Esophagus muscularis mucosa (tissue), 4 donors: ENCODE measurements at regions not wholly inside any gene's neighbourhood (a gene's known extent, or its start where the extent isn't known, plus 50 kb on each side); places are given as distances from the start of the nearest gene placed in this dataset.

ENCODE experiments used
- DNase-seq: peaks from one replicate; pipeline ENCODE4 v3.0.0-alpha.2; 2017; ENCODE audit errors: extremely low spot score
- H3K27ac ChIP-seq, 4 donors: fragments of 200-600 bp; sonication (generic); replicated peaks in 1 of 4; 1 replicate in 3 of 4; 2 replicates in 1 of 4; pipeline ENCODE4 v1.5.1; 2016 to 2019; ENCODE audit warnings: mild to moderate bottlenecking in 1 of 4
- H3K27me3 ChIP-seq, 4 donors: fragments of 200-600 bp; sonication (generic); one replicate each; pipeline versions ENCODE4 v1.5.1 to v1.6.0; 2016 to 2019
- H3K36me3 ChIP-seq, 4 donors: fragments of 200-600 bp; sonication (generic); one replicate each; pipeline ENCODE4 v1.5.1; 2016 to 2019
- H3K4me1 ChIP-seq, 4 donors: fragments of 200-600 bp; sonication (generic); one replicate each; pipeline ENCODE4 v1.5.1; 2016 to 2019
- H3K4me3 ChIP-seq, 4 donors: fragments of 200-600 bp; sonication (generic); 1 replicate in 2 of 4; 2 replicates in 2 of 4; pipeline ENCODE4 v1.5.1; 2016 to 2019; ENCODE audit warnings: mild to moderate bottlenecking in 4 of 4, moderate library complexity in 1 of 4
- H3K9me3 ChIP-seq, 4 donors: fragments of 200-600 bp; sonication (generic); 1 replicate in 3 of 4; 2 replicates in 1 of 4; pipeline ENCODE4 v1.5.1; 2016 to 2019
- CTCF ChIP-seq, 3 experiments: fragments of 200-600 bp in 2 of 3; fragments of 450-650 bp in 1 of 3; sonication (generic) in 2 of 3; IDR thresholded peaks; one replicate each; pipeline ENCODE4 v1.5.1; 2017 to 2019; ENCODE audit warnings: antibody characterized with exemption in 3 of 3, mild to moderate bottlenecking in 2 of 3, moderate library complexity in 1 of 3
- EP300 ChIP-seq: sonication (generic); formaldehyde crosslinking; IDR thresholded peaks from one replicate; pipeline ENCODE4 v1.6.1; 2017; ENCODE audit warnings: antibody characterized with exemption
- POLR2A ChIP-seq: fragments of 450-650 bp; IDR thresholded peaks from one replicate; pipeline ENCODE4 v1.6.1; 2017; ENCODE audit warnings: antibody characterized with exemption, moderate library complexity, mild to moderate bottlenecking, low read depth
- POLR2AphosphoS5 ChIP-seq, 2 donors: sonication (generic); formaldehyde crosslinking; IDR thresholded peaks; one replicate each; pipeline ENCODE4 v1.6.1; 2017; ENCODE audit warnings: antibody characterized with exemption in 2 of 2
- WGBS: methylation state at CpG from one replicate; pipeline ENCODE4 v1.1.5; 2018; 5-methylcytosine and 5-hydroxymethylcytosine counted together
- intact Hi-C: fragments of 100-400 bp; cut with DNase I; formaldehyde crosslinking; loops from one replicate; pipeline ENCODE4 v1.15.1; 2023

- Histone ChIP-seq H3K4me1 (peaks cover 0 to 25% (median 20%) of the 10 kb centered on the region in 4 donors), H3K36me3 (no peaks in the 10 kb centered on the region), H3K4me3 (no peak overlapping the region), H3K27me3 (no peaks in the 10 kb centered on the region), H3K9me3 (no peaks in the 10 kb centered on the region), H3K27ac (no peak overlapping the region)
- intact Hi-C loops = no loop called here
- 82% methylated on average over 5 of the region's 5 CpGs for WGBS
- peak; percentile 72 for DNase-seq
- TF ChIP-seq POLR2AphosphoS5 (IDR thresholded peaks at IDR 0.05) = no peak
- TF ChIP-seq CTCF (IDR thresholded peaks at IDR 0.05) = no peak
- no peak for TF ChIP-seq POLR2A
These were observed 212.2 kb upstream of the CST7 start for GRCh38 chr20:24736844-24737211.

- no peaks in the 10 kb centered on the region for H3K9me3 ChIP-seq
- H3K27ac ChIP-seq = no peak overlapping the region
- intact Hi-C loops = no loop called here
- no peaks in the 10 kb centered on the region for H3K27me3 ChIP-seq
- H3K36me3 ChIP-seq = no peaks in the 10 kb centered on the region
- no peak for TF ChIP-seq EP300
- TF ChIP-seq POLR2A = no peak
- TF ChIP-seq POLR2AphosphoS5 (IDR thresholded peaks at IDR 0.05) = no peak
- TF ChIP-seq CTCF (IDR thresholded peaks at IDR 0.05) = no peak
- 97% methylated on average over 9 of the region's 10 CpGs for WGBS
- no peak overlapping the region for H3K4me3 ChIP-seq
- H3K4me1 ChIP-seq = peaks cover 0 to 25% (median 20%) of the 10 kb centered on the region in 4 donors
- peak; percentile 90 for DNase-seq
These were observed 211.7 kb upstream of the CST7 start for GRCh38 chr20:24737212-24737850.

GRCh38 chr20:24738058-24738775 is 210.9 kb upstream of the CST7 start:
- 100% methylated on average over 3 of the region's 9 CpGs for WGBS
- peak; percentile 88 for DNase-seq
- Histone ChIP-seq H3K4me1 (peaks cover 0 to 25% (median 20%) of the 10 kb centered on the region in 4 donors), H3K4me3 (no peak overlapping the region), H3K27ac (no peak overlapping the region), H3K9me3 (no peaks in the 10 kb centered on the region), H3K27me3 (no peaks in the 10 kb centered on the region), H3K36me3 (no peaks in the 10 kb centered on the region)
- intact Hi-C loops = no loop called here
- TF ChIP-seq POLR2AphosphoS5 (IDR thresholded peaks at IDR 0.05) (no peak), CTCF (IDR thresholded peaks at IDR 0.05) (no peak), POLR2A (no peak), EP300 (no peak)

- Histone ChIP-seq H3K27ac (no peak overlapping the region), H3K36me3 (no peaks in the 10 kb centered on the region), H3K4me3 (no peak overlapping the region), H3K4me1 (peaks cover 0 to 25% (median 20%) of the 10 kb centered on the region in 4 donors), H3K27me3 (no peaks in the 10 kb centered on the region), H3K9me3 (no peaks in the 10 kb centered on the region)
- no peak for TF ChIP-seq EP300
- peak; percentile 87 for DNase-seq
- intact Hi-C loops = no loop called here
- 78% methylated on average over 7 of the region's 7 CpGs for WGBS
These were observed 210.0 kb upstream of the CST7 start for GRCh38 chr20:24738981-24739633.

- no peaks in the 10 kb centered on the region for H3K27me3 ChIP-seq
- intact Hi-C loops = no loop called here
- H3K27ac ChIP-seq = no peak overlapping the region
- WGBS = 44% methylated on average over 1 of the region's 1 CpG
- H3K4me1 ChIP-seq = peaks cover 0 to 25% (median 20%) of the 10 kb centered on the region in 4 donors
- H3K36me3 ChIP-seq = no peaks in the 10 kb centered on the region
- TF ChIP-seq POLR2AphosphoS5 (IDR thresholded peaks at IDR 0.05) (no peak), POLR2A (no peak), CTCF (IDR thresholded peaks at IDR 0.05) (no peak), EP300 (no peak)
- DNase-seq = no peak
- H3K4me3 ChIP-seq = no peak overlapping the region
- no peaks in the 10 kb centered on the region for H3K9me3 ChIP-seq
These were observed 209.3 kb upstream of the CST7 start for GRCh38 chr20:24739746-24740145.
